ENCODE measurements at regions not wholly inside any gene's neighbourhood (a gene's known extent, or its start where the extent isn't known, plus 50 kb on each side); places are given as distances from the start of the nearest gene placed in this dataset.

GRCh38 chr6:23529902-23530301 is 596.1 kb upstream of the NRSN1 start:
- WGBS, 2 donors = 73 to 75% methylated on average over 2 of the region's 2 CpGs
- peaks cover 0 to 7% (median 0%) of the 10 kb centered on the region in 4 donors for H3K9me3 ChIP-seq
- no peak overlapping the region for H3K27ac ChIP-seq
- H3K36me3 ChIP-seq = no peaks in the 10 kb centered on the region
- H3K4me1 ChIP-seq = no peaks in the 10 kb centered on the region
- no peak for TF ChIP-seq EP300 (IDR thresholded peaks at IDR 0.05)
- TF ChIP-seq, protein P1, sequence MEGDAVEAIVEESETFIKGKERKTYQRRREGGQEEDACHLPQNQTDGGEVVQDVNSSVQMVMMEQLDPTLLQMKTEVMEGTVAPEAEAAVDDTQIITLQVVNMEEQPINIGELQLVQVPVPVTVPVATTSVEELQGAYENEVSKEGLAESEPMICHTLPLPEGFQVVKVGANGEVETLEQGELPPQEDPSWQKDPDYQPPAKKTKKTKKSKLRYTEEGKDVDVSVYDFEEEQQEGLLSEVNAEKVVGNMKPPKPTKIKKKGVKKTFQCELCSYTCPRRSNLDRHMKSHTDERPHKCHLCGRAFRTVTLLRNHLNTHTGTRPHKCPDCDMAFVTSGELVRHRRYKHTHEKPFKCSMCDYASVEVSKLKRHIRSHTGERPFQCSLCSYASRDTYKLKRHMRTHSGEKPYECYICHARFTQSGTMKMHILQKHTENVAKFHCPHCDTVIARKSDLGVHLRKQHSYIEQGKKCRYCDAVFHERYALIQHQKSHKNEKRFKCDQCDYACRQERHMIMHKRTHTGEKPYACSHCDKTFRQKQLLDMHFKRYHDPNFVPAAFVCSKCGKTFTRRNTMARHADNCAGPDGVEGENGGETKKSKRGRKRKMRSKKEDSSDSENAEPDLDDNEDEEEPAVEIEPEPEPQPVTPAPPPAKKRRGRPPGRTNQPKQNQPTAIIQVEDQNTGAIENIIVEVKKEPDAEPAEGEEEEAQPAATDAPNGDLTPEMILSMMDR (IDR thresholded peaks at IDR 0.05) = no peak
- TF ChIP-seq POLR2A (IDR thresholded peaks at IDR 0.05) = no peak
- no peak for DNase-seq (ENCODE audit: low spot score in 2 of 2)
- no peaks in the 10 kb centered on the region for H3K27me3 ChIP-seq
- no peak overlapping the region for H3K4me3 ChIP-seq

DNA sequence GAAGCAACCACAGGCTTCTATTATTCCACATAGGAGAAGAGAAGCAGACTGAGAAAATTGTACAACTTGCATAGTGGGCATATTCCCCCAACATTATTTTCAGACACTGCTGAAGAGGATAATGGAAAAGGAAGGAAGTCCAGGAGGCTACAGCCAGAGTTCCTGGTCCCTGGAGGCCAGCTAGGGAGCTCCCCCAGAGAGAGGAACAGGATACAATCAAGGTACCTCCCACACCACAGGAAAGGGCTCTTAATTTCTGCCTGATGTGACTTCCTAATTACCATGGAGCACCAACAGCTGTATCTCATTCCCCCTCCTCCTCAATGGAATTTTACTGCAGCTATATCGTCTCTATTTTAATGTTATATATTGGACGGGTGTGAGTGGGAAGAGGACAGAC is 594.3 kb upstream of the NRSN1 start:
- DNase-seq (ENCODE audit: low spot score in 2 of 2) = no peak
- Histone ChIP-seq H3K27ac (no peak overlapping the region), H3K27me3 (no peaks in the 10 kb centered on the region), H3K9me3 (peaks cover 0 to 7% (median 0%) of the 10 kb centered on the region in 4 donors), H3K4me1 (no peaks in the 10 kb centered on the region), H3K4me3 (no peak overlapping the region), H3K36me3 (no peaks in the 10 kb centered on the region)
- no peak for TF ChIP-seq POLR2A (IDR thresholded peaks at IDR 0.05)
- no peak for TF ChIP-seq EP300 (IDR thresholded peaks at IDR 0.05)
- TF ChIP-seq, protein P1 (IDR thresholded peaks at IDR 0.05) = no peak
- 57 to 66% methylated on average over 2 of the region's 2 CpGs for WGBS, 2 donors

- TF ChIP-seq EP300 (IDR thresholded peaks at IDR 0.05) (no peak), POLR2A (IDR thresholded peaks at IDR 0.05) (no peak)
- TF ChIP-seq, protein P1 (IDR thresholded peaks at IDR 0.05) = no peak
- Histone ChIP-seq H3K27me3 (no peaks in the 10 kb centered on the region), H3K9me3 (peaks cover 0 to 7% (median 0%) of the 10 kb centered on the region in 4 donors), H3K27ac (no peak overlapping the region), H3K4me1 (no peaks in the 10 kb centered on the region), H3K36me3 (no peaks in the 10 kb centered on the region), H3K4me3 (no peak overlapping the region)
- no peak for DNase-seq (ENCODE audit: low spot score in 2 of 2)
Observed at GRCh38 chr6:23532227-23532626, 593.8 kb upstream of the NRSN1 start.

GRCh38 chr6:23533311-23533710 is 592.7 kb upstream of the NRSN1 start:
- H3K27me3 ChIP-seq = no peaks in the 10 kb centered on the region
- no peaks in the 10 kb centered on the region for H3K4me1 ChIP-seq
- 91 to 92% methylated on average over 2 of the region's 2 CpGs for WGBS, 2 donors
- no peaks in the 10 kb centered on the region for H3K36me3 ChIP-seq
- H3K9me3 ChIP-seq = peaks cover 0 to 7% (median 0%) of the 10 kb centered on the region in 4 donors
- no peak for DNase-seq (ENCODE audit: low spot score in 2 of 2)
- H3K27ac ChIP-seq = no peak overlapping the region
- TF ChIP-seq, protein P1 (IDR thresholded peaks at IDR 0.05) = no peak
- TF ChIP-seq EP300 (IDR thresholded peaks at IDR 0.05) (no peak), POLR2A (IDR thresholded peaks at IDR 0.05) (no peak)
- no peak overlapping the region for H3K4me3 ChIP-seq

GRCh38 chr6:23533944-23534343 is 592.1 kb upstream of the NRSN1 start:
- peaks cover 0 to 7% (median 0%) of the 10 kb centered on the region in 4 donors for H3K9me3 ChIP-seq
- H3K36me3 ChIP-seq = no peaks in the 10 kb centered on the region
- no peaks in the 10 kb centered on the region for H3K4me1 ChIP-seq
- WGBS, 2 donors = 62 to 65% methylated on average over 7 of the region's 7 CpGs
- no peak overlapping the region for H3K27ac ChIP-seq
- TF ChIP-seq POLR2A (IDR thresholded peaks at IDR 0.05) (no peak), EP300 (IDR thresholded peaks at IDR 0.05) (no peak)
- TF ChIP-seq, protein P1 (IDR thresholded peaks at IDR 0.05) = no peak
- H3K27me3 ChIP-seq = no peaks in the 10 kb centered on the region
- DNase-seq (ENCODE audit: low spot score in 2 of 2) = no peak
- H3K4me3 ChIP-seq = no peak overlapping the region

Measured in tibial nerve (tissue), 4 donors.